Sigmoid colon (tissue), 4 donors: ENCODE measurements at regions not wholly inside any gene's neighbourhood (a gene's known extent, or its start where the extent isn't known, plus 50 kb on each side); places are given as distances from the start of the nearest gene placed in this dataset.

Experiments used
- CTCF ChIP-seq, 4 experiments: fragments of 450-650 bp in 3 of 4; fragments of 200-600 bp in 1 of 4; IDR thresholded peaks; one replicate each; pipeline ENCODE4 v1.5.1; 2016 to 2019; ENCODE audit warnings: antibody characterized with exemption in 4 of 4, mild to moderate bottlenecking in 3 of 4, moderate library complexity in 2 of 4
- EP300 ChIP-seq, 4 donors: sonication (generic); formaldehyde crosslinking; IDR thresholded peaks; one replicate each; pipeline ENCODE4 v1.6.1; 2017; ENCODE audit warnings: antibody characterized with exemption in 4 of 4
- POLR2A ChIP-seq, 2 donors: fragments of 450-650 bp; IDR thresholded peaks; one replicate each; pipeline ENCODE4 v1.6.1; 2016; ENCODE audit warnings: antibody characterized with exemption in 2 of 2, mild to moderate bottlenecking in 2 of 2, moderate library complexity in 2 of 2

GRCh38 chr1:194548071-194548470 lies 1361.7 kb upstream of the B3GALT2 start:
- TF ChIP-seq CTCF (IDR thresholded peaks at IDR 0.05) (no peak), EP300 (IDR thresholded peaks at IDR 0.05) (no peak), POLR2A (IDR thresholded peaks at IDR 0.05) (no peak)
